Progenitor cell of endocrine pancreas (in vitro differentiated cells): ENCODE measurements at regions not wholly inside any gene's neighbourhood (a gene's known extent, or its start where the extent isn't known, plus 50 kb on each side); places are given as distances from the start of the nearest gene placed in this dataset.

ENCODE experiments used
- DNase-seq: peaks from one replicate; pipeline ENCODE4 v3.0.0; 2021; ENCODE audit warnings: low spot score; ENCODE audit not compliant: unreplicated experiment
- H3K27ac Mint-ChIP-seq: 2 replicates; pipeline ENCODE4 v1.8.0; 2021; ENCODE audit warnings: mild to moderate bottlenecking, moderate library complexity, mixed read lengths
- H3K27me3 Mint-ChIP-seq: 2 replicates; pipeline ENCODE4 v1.8.0; 2021; ENCODE audit warnings: mixed read lengths
- H3K36me3 Mint-ChIP-seq: 2 replicates; pipeline ENCODE4 v1.8.0; 2022; ENCODE audit warnings: mixed read lengths; ENCODE audit not compliant: insufficient read depth
- H3K4me1 Mint-ChIP-seq: 2 replicates; pipeline ENCODE4 v1.8.0; 2021; ENCODE audit warnings: low read depth, mixed read lengths
- H3K4me3 Mint-ChIP-seq: 2 replicates; pipeline ENCODE4 v1.8.0; 2021; ENCODE audit warnings: low read depth, mild to moderate bottlenecking, moderate library complexity, mixed read lengths
- H3K9me3 Mint-ChIP-seq: 2 replicates; pipeline ENCODE4 v1.8.0; 2021; ENCODE audit warnings: low read depth, mixed read lengths
- CTCF ChIP-seq: fragments of 200-600 bp; sonication (generic); IDR thresholded peaks from one replicate; pipeline ENCODE4 v1.5.0; 2021; ENCODE audit warnings: antibody characterized with exemption, mild to moderate bottlenecking; ENCODE audit not compliant: unreplicated experiment

- Mint-ChIP-seq H3K36me3 (no peaks in the 10 kb centered on the region), H3K4me1 (peaks cover 4% of the 10 kb centered on the region), H3K4me3 (no peak overlapping the region), H3K27ac (no peak overlapping the region), H3K27me3 (peaks cover 7% of the 10 kb centered on the region), H3K9me3 (no peaks in the 10 kb centered on the region)
- TF ChIP-seq CTCF: no peak
- DNase-seq: no peak
These were observed 91.7 kb upstream of the PDZRN3 start for GRCh38 chr3:73716418-73716817.

- H3K36me3 Mint-ChIP-seq: no peaks in the 10 kb centered on the region
- H3K4me1 Mint-ChIP-seq: peaks cover 19% of the 10 kb centered on the region
- H3K4me3 Mint-ChIP-seq: no peak overlapping the region
- no peak overlapping the region for H3K27ac Mint-ChIP-seq
- no peak for TF ChIP-seq CTCF
- no peak for DNase-seq
- H3K9me3 Mint-ChIP-seq: no peaks in the 10 kb centered on the region
- peaks cover 10% of the 10 kb centered on the region for H3K27me3 Mint-ChIP-seq
These were observed 85.6 kb upstream of the PDZRN3 start for GRCh38 chr3:73710340-73710739.

GRCh38 chr3:73709712-73710111 lies 85.0 kb upstream of the PDZRN3 start:
- peaks cover 12% of the 10 kb centered on the region for H3K27me3 Mint-ChIP-seq
- no peak for TF ChIP-seq CTCF
- H3K9me3 Mint-ChIP-seq: no peaks in the 10 kb centered on the region
- H3K27ac Mint-ChIP-seq: no peak overlapping the region
- H3K4me1 Mint-ChIP-seq: peaks cover 20% of the 10 kb centered on the region
- no peak overlapping the region for H3K4me3 Mint-ChIP-seq
- H3K36me3 Mint-ChIP-seq: no peaks in the 10 kb centered on the region
- no peak for DNase-seq

GRCh38 chr3:73708956-73709355 lies 84.2 kb upstream of the PDZRN3 start:
- peaks cover 18% of the 10 kb centered on the region for H3K27me3 Mint-ChIP-seq

GRCh38 chr3:73707772-73708171 lies 83.0 kb upstream of the PDZRN3 start:
- no peaks in the 10 kb centered on the region for H3K36me3 Mint-ChIP-seq

More at GRCh38 chr3:73708956-73709355, 84.2 kb upstream of the PDZRN3 start:
- TF ChIP-seq CTCF: no peak
- no peaks in the 10 kb centered on the region for H3K9me3 Mint-ChIP-seq
- H3K4me1 Mint-ChIP-seq: peaks cover 23% of the 10 kb centered on the region
- H3K4me3 Mint-ChIP-seq: no peak overlapping the region
- no peaks in the 10 kb centered on the region for H3K36me3 Mint-ChIP-seq
- no peak for DNase-seq
- H3K27ac Mint-ChIP-seq: no peak overlapping the region

More at GRCh38 chr3:73707772-73708171, 83.0 kb upstream of the PDZRN3 start:
- H3K27ac Mint-ChIP-seq: no peak overlapping the region
- no peaks in the 10 kb centered on the region for H3K9me3 Mint-ChIP-seq
- TF ChIP-seq CTCF: no peak
- peaks cover 23% of the 10 kb centered on the region for H3K4me1 Mint-ChIP-seq
- DNase-seq: no peak
- peaks cover 15% of the 10 kb centered on the region for H3K27me3 Mint-ChIP-seq
- H3K4me3 Mint-ChIP-seq: no peak overlapping the region
